Activated naive CD8-positive, alpha-beta T cell treated with anti-CD3 and anti-CD28 coated beads for 36 hours (primary cell): ENCODE measurements at regions not wholly inside any gene's neighbourhood (a gene's known extent, or its start where the extent isn't known, plus 50 kb on each side); places are given as distances from the start of the nearest gene placed in this dataset.

ENCODE experiments used
- DNase-seq: peaks from one replicate; pipeline ENCODE4 v3.0.0; 2021
- H3K27ac Mint-ChIP-seq: one replicate; pipeline ENCODE4 v1.8.0; 2022; ENCODE audit warnings: mild to moderate bottlenecking, moderate library complexity, mixed read lengths
- H3K27me3 Mint-ChIP-seq: one replicate; pipeline ENCODE4 v1.8.0; 2022; ENCODE audit warnings: mild to moderate bottlenecking, mixed read lengths
- H3K36me3 Mint-ChIP-seq: one replicate; pipeline ENCODE4 v1.8.0; 2021; ENCODE audit warnings: mild to moderate bottlenecking, mixed read lengths
- H3K4me1 Mint-ChIP-seq: one replicate; pipeline ENCODE4 v1.8.0; 2021; ENCODE audit warnings: mixed read lengths
- H3K4me3 Mint-ChIP-seq: one replicate; pipeline ENCODE4 v1.8.0; 2022; ENCODE audit warnings: mild to moderate bottlenecking, moderate library complexity, mixed read lengths
- H3K9me3 Mint-ChIP-seq: one replicate; pipeline ENCODE4 v1.8.0; 2022; ENCODE audit warnings: mixed read lengths

GRCh38 chr4:121277194-121278105, 103.4 kb downstream of the QRFPR start:
- no peaks in the 10 kb centered on the region for H3K9me3 Mint-ChIP-seq
- H3K27ac Mint-ChIP-seq: no peak overlapping the region
- H3K36me3 Mint-ChIP-seq: no peaks in the 10 kb centered on the region
- peaks cover 22% of the 10 kb centered on the region for H3K27me3 Mint-ChIP-seq
- DNase-seq: no peak
- no peak overlapping the region for H3K4me3 Mint-ChIP-seq
- H3K4me1 Mint-ChIP-seq: peaks cover 16% of the 10 kb centered on the region

GRCh38 chr4:121273191-121273590, 107.6 kb downstream of the QRFPR start:
- Mint-ChIP-seq H3K27ac (no peak overlapping the region), H3K27me3 (peaks cover 6% of the 10 kb centered on the region), H3K36me3 (no peaks in the 10 kb centered on the region), H3K9me3 (no peaks in the 10 kb centered on the region), H3K4me1 (peaks cover 11% of the 10 kb centered on the region), H3K4me3 (no peak overlapping the region)
- DNase-seq: no peak

- Mint-ChIP-seq H3K27me3 (peaks cover 6% of the 10 kb centered on the region), H3K4me1 (peaks cover 11% of the 10 kb centered on the region), H3K4me3 (no peak overlapping the region), H3K36me3 (no peaks in the 10 kb centered on the region), H3K27ac (no peak overlapping the region), H3K9me3 (no peaks in the 10 kb centered on the region)
- DNase-seq: no peak
These were observed 108.3 kb downstream of the QRFPR start for GRCh38 chr4:121272526-121272925.

- Mint-ChIP-seq H3K27ac (no peak overlapping the region), H3K27me3 (peaks cover 2% of the 10 kb centered on the region), H3K9me3 (no peaks in the 10 kb centered on the region), H3K4me1 (peaks cover 18% of the 10 kb centered on the region), H3K4me3 (no peak overlapping the region), H3K36me3 (no peaks in the 10 kb centered on the region)
- DNase-seq: no peak
These were observed 106.3 kb upstream of the TNIP3 start for GRCh38 chr4:121270389-121270788.

- no peak for DNase-seq
- Mint-ChIP-seq H3K36me3 (no peaks in the 10 kb centered on the region), H3K27me3 (no peaks in the 10 kb centered on the region), H3K9me3 (peaks cover 3% of the 10 kb centered on the region), H3K4me3 (no peak overlapping the region), H3K27ac (no peak overlapping the region), H3K4me1 (peaks cover 18% of the 10 kb centered on the region)
These were observed 104.9 kb upstream of the TNIP3 start for GRCh38 chr4:121269001-121269400.

- Mint-ChIP-seq H3K27ac (no peak overlapping the region), H3K9me3 (peaks cover 3% of the 10 kb centered on the region), H3K27me3 (no peaks in the 10 kb centered on the region), H3K4me3 (no peak overlapping the region), H3K4me1 (peaks cover 8% of the 10 kb centered on the region), H3K36me3 (no peaks in the 10 kb centered on the region)
- no peak for DNase-seq
These were observed 102.9 kb upstream of the TNIP3 start for GRCh38 chr4:121266982-121267381.

GRCh38 chr4:121256887-121257466, 92.9 kb upstream of the TNIP3 start:
- Mint-ChIP-seq H3K4me1 (peaks cover 45% of the 10 kb centered on the region), H3K36me3 (peaks cover 4% of the 10 kb centered on the region), H3K27me3 (no peaks in the 10 kb centered on the region), H3K27ac (peak overlapping the region; percentile 95), H3K9me3 (no peaks in the 10 kb centered on the region), H3K4me3 (no peak overlapping the region)
- DNase-seq: no peak

GRCh38 chr4:121255986-121256750, 92.0 kb upstream of the TNIP3 start:
- DNase-seq: peak; percentile 61
- Mint-ChIP-seq H3K27ac (peak overlapping the region; percentile 95), H3K9me3 (no peaks in the 10 kb centered on the region), H3K4me3 (peak overlapping the region; percentile 29), H3K27me3 (no peaks in the 10 kb centered on the region), H3K4me1 (peaks cover 50% of the 10 kb centered on the region), H3K36me3 (peaks cover 4% of the 10 kb centered on the region)

- Mint-ChIP-seq H3K4me1 (peaks cover 61% of the 10 kb centered on the region), H3K36me3 (peaks cover 4% of the 10 kb centered on the region), H3K4me3 (no peak overlapping the region), H3K27ac (peak overlapping the region; percentile 29), H3K9me3 (no peaks in the 10 kb centered on the region), H3K27me3 (no peaks in the 10 kb centered on the region)
- DNase-seq: no peak
These were observed 89.8 kb upstream of the TNIP3 start for GRCh38 chr4:121253961-121254360.

- Mint-ChIP-seq H3K9me3 (no peaks in the 10 kb centered on the region), H3K4me1 (peaks cover 55% of the 10 kb centered on the region), H3K36me3 (peaks cover 4% of the 10 kb centered on the region), H3K27ac (no peak overlapping the region), H3K4me3 (no peak overlapping the region), H3K27me3 (no peaks in the 10 kb centered on the region)
- DNase-seq: peak; percentile 48
These were observed 88.2 kb upstream of the TNIP3 start for GRCh38 chr4:121252224-121252806.

- DNase-seq: no peak
- Mint-ChIP-seq H3K36me3 (peaks cover 4% of the 10 kb centered on the region), H3K9me3 (no peaks in the 10 kb centered on the region), H3K4me3 (no peak overlapping the region), H3K27ac (no peak overlapping the region), H3K4me1 (peaks cover 30% of the 10 kb centered on the region), H3K27me3 (no peaks in the 10 kb centered on the region)
These were observed 84.6 kb upstream of the TNIP3 start for GRCh38 chr4:121248747-121249146.

- H3K36me3 Mint-ChIP-seq: no peaks in the 10 kb centered on the region
- H3K27me3 Mint-ChIP-seq: no peaks in the 10 kb centered on the region
- H3K27ac Mint-ChIP-seq: no peak overlapping the region
- H3K4me1 Mint-ChIP-seq: peaks cover 19% of the 10 kb centered on the region
- DNase-seq: no peak
- no peak overlapping the region for H3K4me3 Mint-ChIP-seq
- no peaks in the 10 kb centered on the region for H3K9me3 Mint-ChIP-seq
These were observed 82.6 kb upstream of the TNIP3 start for GRCh38 chr4:121246698-121247097.

- Mint-ChIP-seq H3K4me3 (no peak overlapping the region), H3K9me3 (no peaks in the 10 kb centered on the region), H3K4me1 (peaks cover 1% of the 10 kb centered on the region), H3K27me3 (no peaks in the 10 kb centered on the region), H3K36me3 (no peaks in the 10 kb centered on the region), H3K27ac (no peak overlapping the region)
- no peak for DNase-seq
These were observed 79.4 kb upstream of the TNIP3 start for GRCh38 chr4:121243485-121243884.

- no peak for DNase-seq
- H3K4me1 Mint-ChIP-seq: peaks cover 1% of the 10 kb centered on the region
- no peaks in the 10 kb centered on the region for H3K36me3 Mint-ChIP-seq
- no peak overlapping the region for H3K27ac Mint-ChIP-seq
- no peak overlapping the region for H3K4me3 Mint-ChIP-seq
- H3K9me3 Mint-ChIP-seq: no peaks in the 10 kb centered on the region
- no peaks in the 10 kb centered on the region for H3K27me3 Mint-ChIP-seq
These were observed 78.1 kb upstream of the TNIP3 start for GRCh38 chr4:121242188-121242750.

GRCh38 chr4:121239951-121240350, 75.8 kb upstream of the TNIP3 start:
- DNase-seq: no peak
- Mint-ChIP-seq H3K4me3 (no peak overlapping the region), H3K4me1 (peaks cover 1% of the 10 kb centered on the region), H3K27ac (no peak overlapping the region), H3K36me3 (no peaks in the 10 kb centered on the region), H3K27me3 (no peaks in the 10 kb centered on the region), H3K9me3 (no peaks in the 10 kb centered on the region)
